ENCODE measurements at regions not wholly inside any gene's neighbourhood (a gene's known extent, or its start where the extent isn't known, plus 50 kb on each side); places are given as distances from the start of the nearest gene placed in this dataset.
"Not testable (repeated sequence)": the region's sequence is repeated elsewhere in the genome, so short reads cannot be mapped to it uniquely, and the experiment has no call there.

DNA sequence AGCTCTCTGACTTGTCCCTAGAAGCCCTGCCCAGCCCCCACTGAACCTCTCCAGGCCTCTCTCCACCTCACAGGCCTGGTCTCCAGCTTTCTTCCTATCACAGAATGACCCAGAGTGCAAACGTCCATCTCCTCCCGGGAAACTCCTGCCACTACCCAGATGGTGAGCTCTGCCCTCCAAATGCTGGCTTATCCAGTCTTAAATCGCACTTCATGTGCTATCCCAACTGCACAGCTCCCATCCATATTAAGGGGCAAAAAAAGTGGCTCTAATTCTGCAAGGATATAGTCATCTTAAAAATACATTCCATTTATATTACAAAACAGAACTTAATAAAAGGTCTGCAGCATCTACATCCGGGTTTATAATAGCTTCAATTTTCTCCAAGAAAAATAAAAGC, 70.8 kb upstream of the CDC42EP3 start:
- H3K4me1 ChIP-seq: no peaks in the 10 kb centered on the region
- in situ Hi-C loops (cut with MboI; ENCODE audit: low pct_ligation_motif_present in 1 of 4, low pct_unique_long_range_greater_than_20kb in 1 of 4, low sequenced_read_pairs in 3 of 4) (no loop called here), intact Hi-C loops (cut with DNase I; ENCODE audit: low total_unique reads) (no loop called here)
- no peak overlapping the region for H3K4me3 ChIP-seq
- H3K36me3 ChIP-seq: no peaks in the 10 kb centered on the region
- no peaks in the 10 kb centered on the region for H3K27me3 ChIP-seq
- H3K9me3 ChIP-seq: no peaks in the 10 kb centered on the region
- 47 to 86% methylated on average over 2 to 4 of the region's 4 CpGs for WGBS, 2 donors (ENCODE audit: low coverage in 1 of 2)
- TF ChIP-seq POLR2AphosphoS5 (IDR thresholded peaks at IDR 0.05) (no peak), POLR2A (IDR thresholded peaks at IDR 0.05) (no peak), EP300 (IDR thresholded peaks at IDR 0.05; ENCODE audit: low read depth) (no peak)
- TF ChIP-seq, protein P1, sequence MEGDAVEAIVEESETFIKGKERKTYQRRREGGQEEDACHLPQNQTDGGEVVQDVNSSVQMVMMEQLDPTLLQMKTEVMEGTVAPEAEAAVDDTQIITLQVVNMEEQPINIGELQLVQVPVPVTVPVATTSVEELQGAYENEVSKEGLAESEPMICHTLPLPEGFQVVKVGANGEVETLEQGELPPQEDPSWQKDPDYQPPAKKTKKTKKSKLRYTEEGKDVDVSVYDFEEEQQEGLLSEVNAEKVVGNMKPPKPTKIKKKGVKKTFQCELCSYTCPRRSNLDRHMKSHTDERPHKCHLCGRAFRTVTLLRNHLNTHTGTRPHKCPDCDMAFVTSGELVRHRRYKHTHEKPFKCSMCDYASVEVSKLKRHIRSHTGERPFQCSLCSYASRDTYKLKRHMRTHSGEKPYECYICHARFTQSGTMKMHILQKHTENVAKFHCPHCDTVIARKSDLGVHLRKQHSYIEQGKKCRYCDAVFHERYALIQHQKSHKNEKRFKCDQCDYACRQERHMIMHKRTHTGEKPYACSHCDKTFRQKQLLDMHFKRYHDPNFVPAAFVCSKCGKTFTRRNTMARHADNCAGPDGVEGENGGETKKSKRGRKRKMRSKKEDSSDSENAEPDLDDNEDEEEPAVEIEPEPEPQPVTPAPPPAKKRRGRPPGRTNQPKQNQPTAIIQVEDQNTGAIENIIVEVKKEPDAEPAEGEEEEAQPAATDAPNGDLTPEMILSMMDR (IDR thresholded peaks at IDR 0.05): no peak
- H3K27ac ChIP-seq: no peak overlapping the region
- DNase-seq: no peak

DNA sequence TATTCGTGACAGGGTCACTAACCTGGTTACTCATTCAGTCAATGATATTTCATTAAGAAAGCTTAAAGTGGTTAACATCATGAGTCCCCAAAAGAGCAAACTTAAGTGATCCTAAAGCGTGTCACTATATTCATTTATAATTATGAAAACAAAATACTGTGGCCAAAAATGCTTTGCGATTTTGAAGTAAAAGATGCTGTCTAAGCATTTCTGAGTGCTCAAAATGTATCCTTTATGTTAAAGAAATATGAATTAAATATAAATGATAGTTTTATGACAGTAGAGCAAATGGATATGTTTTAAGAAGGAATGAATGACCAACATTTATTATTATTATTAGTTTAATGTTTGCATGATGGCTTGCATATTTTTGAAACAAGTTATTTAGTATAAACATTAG, 72.6 kb upstream of the CDC42EP3 start:
- TF ChIP-seq POLR2A (IDR thresholded peaks at IDR 0.05) (no peak), EP300 (IDR thresholded peaks at IDR 0.05; ENCODE audit: low read depth) (no peak), POLR2AphosphoS5 (IDR thresholded peaks at IDR 0.05) (no peak)
- Histone ChIP-seq H3K9me3 (no peaks in the 10 kb centered on the region), H3K27me3 (no peaks in the 10 kb centered on the region), H3K27ac (no peak overlapping the region), H3K4me1 (no peaks in the 10 kb centered on the region), H3K4me3 (no peak overlapping the region), H3K36me3 (no peaks in the 10 kb centered on the region)
- intact Hi-C loops (cut with DNase I; ENCODE audit: low total_unique reads) (no loop called here), in situ Hi-C loops (cut with MboI; ENCODE audit: low pct_ligation_motif_present in 1 of 4, low pct_unique_long_range_greater_than_20kb in 1 of 4, low sequenced_read_pairs in 3 of 4) (no loop called here)
- DNase-seq: no peak
- 92 to 94% methylated on average over 3 of the region's 3 CpGs for WGBS, 2 donors (ENCODE audit: low coverage in 1 of 2)

DNA sequence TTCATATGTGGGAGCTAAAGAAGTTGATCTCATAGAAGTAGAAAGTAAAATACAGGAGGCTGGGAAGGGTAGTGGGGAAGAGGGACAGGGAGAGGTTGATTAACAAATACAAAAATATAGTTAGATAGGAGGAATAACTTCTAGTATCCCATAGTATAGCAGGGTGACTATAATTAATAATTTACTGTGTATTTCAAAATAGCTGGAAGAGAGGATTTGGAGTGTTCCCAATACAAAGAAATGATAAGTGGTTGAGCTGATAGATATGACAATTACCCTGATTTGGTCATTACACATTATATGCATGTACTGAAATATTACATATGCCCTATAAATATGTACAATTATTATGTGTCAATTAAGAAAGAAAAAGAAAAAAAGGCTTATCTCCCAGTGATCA, 73.5 kb upstream of the CDC42EP3 start:
- H3K27me3 ChIP-seq; in situ Hi-C loops (cut with MboI; ENCODE audit: low pct_ligation_motif_present in 1 of 4, low pct_unique_long_range_greater_than_20kb in 1 of 4, low sequenced_read_pairs in 3 of 4); H3K9me3 ChIP-seq; DNase-seq; H3K36me3 ChIP-seq; H3K4me1 ChIP-seq; H3K4me3 ChIP-seq; H3K27ac ChIP-seq; intact Hi-C loops (cut with DNase I; ENCODE audit: low total_unique reads): not testable (repeated sequence)

DNA sequence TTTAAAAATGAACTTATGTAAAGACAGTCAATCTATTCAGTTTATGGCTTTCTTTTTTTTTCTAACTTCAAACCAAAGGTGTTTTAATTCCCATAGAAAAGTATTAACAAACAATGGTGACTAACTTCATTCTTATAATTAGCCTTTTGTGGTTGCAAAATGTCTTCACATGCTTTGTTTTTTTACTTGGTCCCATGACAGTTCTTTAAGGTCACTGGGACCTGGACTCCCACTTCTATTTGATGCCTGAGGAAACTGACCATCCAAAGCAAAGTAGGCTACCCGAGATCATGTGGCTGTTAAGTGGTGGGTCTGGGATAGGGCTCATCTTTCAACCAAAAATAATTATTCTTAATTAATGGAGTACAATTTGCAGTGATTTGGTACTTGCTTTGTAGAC, 74.6 kb upstream of the CDC42EP3 start:
- 91 to 100% methylated on average over 1 of the region's 1 CpG for WGBS, 2 donors (ENCODE audit: low coverage in 1 of 2)
- intact Hi-C loops (cut with DNase I; ENCODE audit: low total_unique reads): not testable (repeated sequence)

DNA sequence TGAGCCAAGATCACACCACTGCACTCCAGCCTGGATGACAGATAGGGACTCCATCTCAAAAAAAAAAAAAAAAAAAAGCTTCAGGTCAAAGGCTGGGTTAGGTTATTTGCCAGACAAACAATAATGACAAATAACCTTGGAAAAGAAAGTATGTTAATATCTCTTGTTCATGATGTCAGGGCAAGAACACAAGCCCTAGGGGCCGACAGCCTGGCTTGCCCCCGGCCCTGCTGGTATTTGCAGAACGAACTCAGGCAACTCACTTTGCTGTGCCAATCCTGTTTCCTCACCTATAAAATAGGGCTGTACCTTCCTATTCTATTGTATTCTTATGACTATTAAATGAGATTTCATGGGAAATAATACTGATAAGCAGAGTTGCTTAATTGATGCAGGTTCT, 75.4 kb upstream of the CDC42EP3 start:
- Histone ChIP-seq H3K4me3 (no peak overlapping the region), H3K36me3 (no peaks in the 10 kb centered on the region), H3K4me1 (no peaks in the 10 kb centered on the region), H3K27me3 (no peaks in the 10 kb centered on the region), H3K27ac (no peak overlapping the region), H3K9me3 (no peaks in the 10 kb centered on the region)
- no peak for TF ChIP-seq POLR2A (IDR thresholded peaks at IDR 0.05)
- in situ Hi-C loops (cut with MboI; ENCODE audit: low pct_ligation_motif_present in 1 of 4, low pct_unique_long_range_greater_than_20kb in 1 of 4, low sequenced_read_pairs in 3 of 4): no loop called here
- intact Hi-C loops (cut with DNase I; ENCODE audit: low total_unique reads): no loop called here
- 90 to 94% methylated on average over 3 of the region's 3 CpGs for WGBS, 2 donors (ENCODE audit: low coverage in 1 of 2)
- no peak for DNase-seq

More for the DNA sequence above, 74.6 kb upstream of the CDC42EP3 start:
- H3K4me3 ChIP-seq; H3K4me1 ChIP-seq; H3K27ac ChIP-seq; H3K36me3 ChIP-seq; DNase-seq; H3K9me3 ChIP-seq; in situ Hi-C loops (cut with MboI; ENCODE audit: low pct_ligation_motif_present in 1 of 4, low pct_unique_long_range_greater_than_20kb in 1 of 4, low sequenced_read_pairs in 3 of 4); H3K27me3 ChIP-seq: not testable (repeated sequence)

DNA sequence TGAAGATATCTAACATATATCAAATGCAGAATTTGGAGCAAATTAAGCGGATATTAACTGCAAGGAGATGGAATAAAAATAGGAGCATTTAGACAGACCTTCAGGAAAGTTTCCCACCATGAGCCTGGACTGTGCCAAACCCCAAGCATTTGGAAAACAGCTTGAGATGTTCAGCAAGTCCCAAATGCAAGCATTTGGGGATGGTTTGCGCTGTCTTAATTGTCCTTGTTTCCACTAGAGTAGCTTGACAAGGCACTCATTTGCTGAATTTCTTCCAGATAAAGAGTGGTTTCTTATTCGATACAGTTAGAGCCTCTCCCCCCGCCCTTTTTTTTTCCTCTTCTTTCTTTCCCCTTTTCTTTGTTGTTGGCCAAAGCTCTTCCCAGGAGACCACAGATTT, 77.1 kb upstream of the CDC42EP3 start:
- Histone ChIP-seq H3K36me3 (no peaks in the 10 kb centered on the region), H3K9me3 (no peaks in the 10 kb centered on the region), H3K27me3 (no peaks in the 10 kb centered on the region), H3K4me1 (peaks cover 0 to 6% (median 0%) of the 10 kb centered on the region in 4 donors), H3K4me3 (no peak overlapping the region), H3K27ac (no peak overlapping the region)
- in situ Hi-C loops (cut with MboI; ENCODE audit: low pct_ligation_motif_present in 1 of 4, low pct_unique_long_range_greater_than_20kb in 1 of 4, low sequenced_read_pairs in 3 of 4): no loop called here
- TF ChIP-seq, protein P1 (IDR thresholded peaks at IDR 0.05): no peak
- TF ChIP-seq POLR2A (IDR thresholded peaks at IDR 0.05): no peak
- TF ChIP-seq EP300 (IDR thresholded peaks at IDR 0.05; ENCODE audit: low read depth): no peak
- TF ChIP-seq POLR2AphosphoS5 (IDR thresholded peaks at IDR 0.05): no peak
- no peak for DNase-seq
- intact Hi-C loops (cut with DNase I; ENCODE audit: low total_unique reads): no loop called here
- WGBS, 2 donors (ENCODE audit: low coverage in 1 of 2): 80 to 90% methylated on average over 4 of the region's 4 CpGs

DNA sequence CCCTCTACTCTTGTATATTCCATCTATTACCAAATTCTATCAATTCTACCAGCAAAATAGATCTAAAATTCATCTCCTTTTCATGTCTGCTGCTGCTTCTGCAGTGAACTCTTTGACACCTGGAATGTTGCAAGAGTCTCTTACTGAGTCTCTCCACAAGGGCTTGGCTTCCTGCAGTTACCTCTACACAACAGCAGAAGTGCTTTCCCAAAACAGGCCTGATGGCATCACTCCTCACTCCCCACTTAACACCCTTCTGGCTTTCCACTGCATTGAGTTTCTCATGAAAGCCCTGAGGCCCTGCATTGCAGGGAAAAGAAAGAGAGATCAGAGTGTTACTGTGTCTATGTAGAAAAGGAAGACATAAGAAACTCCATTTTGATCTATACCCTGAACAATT, 78.8 kb upstream of the CDC42EP3 start:
- in situ Hi-C loops (cut with MboI; ENCODE audit: low pct_ligation_motif_present in 1 of 4, low pct_unique_long_range_greater_than_20kb in 1 of 4, low sequenced_read_pairs in 3 of 4); H3K27ac ChIP-seq; H3K9me3 ChIP-seq; intact Hi-C loops (cut with DNase I; ENCODE audit: low total_unique reads); DNase-seq; H3K36me3 ChIP-seq; H3K27me3 ChIP-seq; H3K4me3 ChIP-seq: not testable (repeated sequence)
- peaks cover 0 to 13% (median 0%) of the 10 kb centered on the region in 4 donors for H3K4me1 ChIP-seq

Measured in transverse colon (tissue), 4 donors.